ENCODE measurements at regions not wholly inside any gene's neighbourhood (a gene's known extent, or its start where the extent isn't known, plus 50 kb on each side); places are given as distances from the start of the nearest gene placed in this dataset.

DNA sequence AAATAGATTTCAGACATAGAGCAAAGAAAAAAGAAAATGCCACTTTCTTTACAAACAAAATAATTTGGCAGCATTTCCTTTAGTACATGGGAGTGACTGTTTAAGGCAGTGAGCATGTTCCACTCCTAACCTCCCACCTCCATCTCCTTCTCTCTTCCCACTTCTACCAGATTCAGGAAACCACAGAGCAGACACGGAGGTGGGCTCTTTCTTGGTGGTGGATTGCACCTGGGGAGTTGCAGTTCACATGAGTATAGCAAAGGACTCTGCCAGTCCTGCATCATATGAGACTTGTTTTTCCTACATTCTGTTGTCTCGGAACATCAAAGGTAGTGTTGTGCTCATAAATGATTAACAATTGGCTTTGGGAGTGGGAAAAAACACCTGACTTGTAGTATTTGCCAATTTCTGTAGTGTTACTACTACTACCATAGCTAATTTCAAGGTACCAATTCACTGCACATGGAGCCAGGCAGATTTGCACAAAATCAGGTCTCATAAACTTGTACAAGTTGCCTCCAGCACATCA lies 137.2 kb downstream of the SPP2 start:
- H3K4me3 ChIP-seq, result no peak overlapping the region
- H3K4me1 ChIP-seq, result no peaks in the 10 kb centered on the region
- ATAC-seq, result no peak
- peaks cover 61% of the 10 kb centered on the region for H3K27me3 ChIP-seq
- TF ChIP-seq POLR2A (IDR thresholded peaks at IDR 0.05), result no peak
- TF ChIP-seq, protein P1, sequence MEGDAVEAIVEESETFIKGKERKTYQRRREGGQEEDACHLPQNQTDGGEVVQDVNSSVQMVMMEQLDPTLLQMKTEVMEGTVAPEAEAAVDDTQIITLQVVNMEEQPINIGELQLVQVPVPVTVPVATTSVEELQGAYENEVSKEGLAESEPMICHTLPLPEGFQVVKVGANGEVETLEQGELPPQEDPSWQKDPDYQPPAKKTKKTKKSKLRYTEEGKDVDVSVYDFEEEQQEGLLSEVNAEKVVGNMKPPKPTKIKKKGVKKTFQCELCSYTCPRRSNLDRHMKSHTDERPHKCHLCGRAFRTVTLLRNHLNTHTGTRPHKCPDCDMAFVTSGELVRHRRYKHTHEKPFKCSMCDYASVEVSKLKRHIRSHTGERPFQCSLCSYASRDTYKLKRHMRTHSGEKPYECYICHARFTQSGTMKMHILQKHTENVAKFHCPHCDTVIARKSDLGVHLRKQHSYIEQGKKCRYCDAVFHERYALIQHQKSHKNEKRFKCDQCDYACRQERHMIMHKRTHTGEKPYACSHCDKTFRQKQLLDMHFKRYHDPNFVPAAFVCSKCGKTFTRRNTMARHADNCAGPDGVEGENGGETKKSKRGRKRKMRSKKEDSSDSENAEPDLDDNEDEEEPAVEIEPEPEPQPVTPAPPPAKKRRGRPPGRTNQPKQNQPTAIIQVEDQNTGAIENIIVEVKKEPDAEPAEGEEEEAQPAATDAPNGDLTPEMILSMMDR (IDR thresholded peaks at IDR 0.05), result no peak
- no peak for TF ChIP-seq POLR2AphosphoS5 (IDR thresholded peaks at IDR 0.05)
- no peak for TF ChIP-seq EP300 (IDR thresholded peaks at IDR 0.05)
- no peaks in the 10 kb centered on the region for H3K9me3 ChIP-seq
- no peaks in the 10 kb centered on the region for H3K36me3 ChIP-seq
- WGBS, 2 donors (ENCODE audit: low coverage in 1 of 2), result 76% methylated on average over 2 of the region's 2 CpGs; no CpG with 5 or more reads in 1 of the 2 donors
- H3K27ac ChIP-seq, result no peak overlapping the region

DNA sequence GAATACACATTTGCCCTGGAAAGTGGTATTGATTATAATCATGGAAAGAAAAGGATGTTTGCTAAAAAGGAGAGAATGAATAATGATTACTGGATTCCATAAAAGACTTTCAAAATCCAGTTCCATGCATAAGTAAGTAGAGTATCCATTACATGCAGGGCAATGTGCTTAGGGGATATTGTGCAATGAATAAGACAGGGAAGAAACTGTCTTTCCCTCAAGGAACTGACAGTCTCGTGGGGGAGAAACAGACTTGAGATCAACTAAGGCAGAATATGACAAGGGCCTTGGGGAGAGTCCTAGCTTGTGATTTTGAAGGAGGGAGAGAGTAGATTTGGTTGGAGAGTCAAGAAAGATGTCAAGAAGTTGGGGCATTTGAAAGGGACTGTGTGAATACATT lies 130.6 kb downstream of the SPP2 start:
- TF ChIP-seq POLR2A (IDR thresholded peaks at IDR 0.05), result no peak
- TF ChIP-seq POLR2AphosphoS5 (IDR thresholded peaks at IDR 0.05), result no peak
- TF ChIP-seq, protein P1 (IDR thresholded peaks at IDR 0.05), result no peak
- TF ChIP-seq EP300 (IDR thresholded peaks at IDR 0.05), result no peak
- WGBS, 2 donors (ENCODE audit: low coverage in 1 of 2), result 25 to 65% methylated on average over 1 of the region's 1 CpG
- no peak for ATAC-seq

DNA sequence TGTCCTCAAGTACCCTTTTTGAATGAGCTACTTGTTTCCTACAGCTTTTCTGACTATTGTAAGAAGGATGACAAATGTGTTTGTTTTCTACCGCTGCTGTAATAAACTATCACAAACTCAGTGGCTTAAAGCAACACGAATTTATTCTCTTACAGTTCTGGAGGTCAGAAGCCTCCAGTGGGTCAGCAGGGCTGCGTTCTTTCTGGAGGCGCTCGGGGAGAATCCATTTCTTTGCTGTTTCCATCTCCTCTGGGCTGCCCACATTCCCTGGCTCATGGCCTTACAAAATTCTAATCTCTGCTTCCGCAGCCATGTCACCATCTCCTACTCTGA lies 128.5 kb downstream of the SPP2 start:
- TF ChIP-seq POLR2A (IDR thresholded peaks at IDR 0.05), result no peak
- TF ChIP-seq EP300 (IDR thresholded peaks at IDR 0.05), result no peak
- TF ChIP-seq, protein P1 (IDR thresholded peaks at IDR 0.05), result no peak
- TF ChIP-seq POLR2AphosphoS5 (IDR thresholded peaks at IDR 0.05), result no peak
- no peaks in the 10 kb centered on the region for H3K4me1 ChIP-seq
- no peaks in the 10 kb centered on the region for H3K9me3 ChIP-seq
- H3K27me3 ChIP-seq, result peaks cover 48% of the 10 kb centered on the region
- H3K36me3 ChIP-seq, result no peaks in the 10 kb centered on the region
- 55 to 65% methylated on average over 5 to 6 of the region's 6 CpGs for WGBS, 2 donors (ENCODE audit: low coverage in 1 of 2)
- H3K27ac ChIP-seq, result no peak overlapping the region
- no peak for ATAC-seq
- H3K4me3 ChIP-seq, result no peak overlapping the region

More for the DNA sequence above, 130.6 kb downstream of the SPP2 start:
- Histone ChIP-seq H3K9me3 (no peaks in the 10 kb centered on the region), H3K27me3 (peaks cover 63% of the 10 kb centered on the region), H3K27ac (no peak overlapping the region), H3K4me3 (no peak overlapping the region), H3K4me1 (no peaks in the 10 kb centered on the region), H3K36me3 (no peaks in the 10 kb centered on the region)

DNA sequence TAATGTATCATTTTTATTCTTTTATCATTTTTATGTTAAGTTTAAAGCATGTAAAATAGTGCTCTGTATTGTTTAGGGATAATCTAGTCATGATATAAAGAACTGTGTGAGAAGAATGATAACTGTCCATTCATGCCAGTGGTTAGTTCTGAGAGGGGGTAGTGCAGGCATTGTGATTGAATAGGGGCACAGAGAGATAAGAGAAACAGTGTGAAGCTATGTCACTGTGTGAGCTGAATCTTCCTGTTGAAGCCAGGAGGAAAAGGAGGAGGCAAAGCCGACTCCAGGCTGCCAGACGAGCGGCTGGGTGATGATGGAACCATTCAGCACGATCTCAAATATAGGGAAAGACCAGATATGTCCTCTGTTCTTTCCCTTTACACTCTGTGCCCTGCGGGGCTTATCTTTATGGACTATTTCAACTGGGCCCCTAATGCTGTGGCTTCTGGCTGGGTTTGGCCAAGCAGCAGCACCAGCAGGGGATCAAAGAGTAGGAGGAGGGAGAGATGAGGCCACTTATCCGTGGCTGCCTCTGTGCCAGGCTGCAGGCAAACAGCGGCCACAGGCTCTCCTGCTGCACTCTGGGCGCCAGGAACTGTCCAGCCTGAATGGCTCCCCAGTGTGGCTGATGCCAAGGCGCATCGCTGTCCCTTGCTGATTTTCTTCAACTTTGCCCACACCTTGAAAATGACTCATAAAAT lies 128.0 kb downstream of the SPP2 start:
- WGBS, 2 donors (ENCODE audit: low coverage in 1 of 2), result 35 to 61% methylated on average over 5 to 6 of the region's 10 CpGs
- no peak for ATAC-seq
- Histone ChIP-seq H3K36me3 (no peaks in the 10 kb centered on the region), H3K4me3 (no peak overlapping the region), H3K27me3 (peaks cover 44% of the 10 kb centered on the region), H3K4me1 (no peaks in the 10 kb centered on the region), H3K27ac (no peak overlapping the region), H3K9me3 (no peaks in the 10 kb centered on the region)
- no peak for TF ChIP-seq EP300 (IDR thresholded peaks at IDR 0.05)
- TF ChIP-seq, protein P1 (IDR thresholded peaks at IDR 0.05), result no peak
- no peak for TF ChIP-seq POLR2A (IDR thresholded peaks at IDR 0.05)
- TF ChIP-seq POLR2AphosphoS5 (IDR thresholded peaks at IDR 0.05), result no peak

DNA sequence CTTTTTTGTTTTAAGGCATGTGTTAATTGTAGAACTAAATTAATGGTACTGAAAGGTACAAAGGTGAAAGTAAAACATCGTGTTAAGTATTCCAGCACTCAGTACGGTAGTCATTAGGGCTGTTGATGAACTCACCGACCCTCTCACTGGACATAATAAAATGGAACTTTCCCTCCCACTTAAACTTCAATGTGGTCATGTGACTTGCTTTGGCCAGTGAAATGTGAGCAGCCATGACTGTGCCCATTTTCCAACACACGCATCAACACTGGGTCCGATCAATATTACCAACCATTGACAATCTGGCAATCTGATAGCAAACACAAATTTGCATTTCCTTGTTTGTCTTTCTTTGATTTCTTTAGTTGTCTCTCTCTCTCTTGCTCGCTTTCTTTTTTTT lies 125.1 kb downstream of the SPP2 start:
- H3K4me3 ChIP-seq, result no peak overlapping the region
- H3K36me3 ChIP-seq, result no peaks in the 10 kb centered on the region
- no peak for ATAC-seq
- H3K27me3 ChIP-seq, result peaks cover 34% of the 10 kb centered on the region
- H3K27ac ChIP-seq, result no peak overlapping the region
- no peaks in the 10 kb centered on the region for H3K9me3 ChIP-seq
- H3K4me1 ChIP-seq, result no peaks in the 10 kb centered on the region
- 78 to 90% methylated on average over 5 to 6 of the region's 6 CpGs for WGBS, 2 donors (ENCODE audit: low coverage in 1 of 2)
- TF ChIP-seq POLR2A (IDR thresholded peaks at IDR 0.05) (no peak), POLR2AphosphoS5 (IDR thresholded peaks at IDR 0.05) (no peak), EP300 (IDR thresholded peaks at IDR 0.05) (no peak)
- TF ChIP-seq, protein P1 (IDR thresholded peaks at IDR 0.05), result no peak

Measured in gastroesophageal sphincter (tissue), 4 donors.